Activated T-helper 17 cell treated with anti-CD3 and anti-CD28 coated beads, Interleukin-2, amount 50 U/mL, for 72 hours (primary cell): ENCODE measurements at regions not wholly inside any gene's neighbourhood (a gene's known extent, or its start where the extent isn't known, plus 50 kb on each side); places are given as distances from the start of the nearest gene placed in this dataset.

ENCODE experiments used
- ATAC-seq: fragments of 150-1000 bp; cut with Tn5 transposase; replicated peaks from 2 replicates; pipeline ENCODE4 v1.10.0; 2021; ENCODE audit warnings: mild to moderate bottlenecking, moderate library complexity
- H3K27ac Mint-ChIP-seq: one replicate; pipeline ENCODE4 v1.8.0; 2022; ENCODE audit warnings: mixed read lengths
- H3K27me3 Mint-ChIP-seq: one replicate; pipeline ENCODE4 v1.8.0; 2022; ENCODE audit warnings: mixed read lengths
- H3K36me3 Mint-ChIP-seq: one replicate; pipeline ENCODE4 v1.8.0; 2022; ENCODE audit warnings: low read depth, mild to moderate bottlenecking, mixed read lengths
- H3K4me1 Mint-ChIP-seq: one replicate; pipeline ENCODE4 v1.8.0; 2022; ENCODE audit warnings: mixed read lengths
- H3K4me3 Mint-ChIP-seq: one replicate; pipeline ENCODE4 v1.8.0; 2022; ENCODE audit warnings: mild to moderate bottlenecking, mixed read lengths
- H3K9me3 Mint-ChIP-seq: one replicate; pipeline ENCODE4 v1.8.0; 2022; ENCODE audit warnings: mixed read lengths

GRCh38 chr7:106417273-106417902 lies 132.6 kb upstream of the NAMPT start:
- peak; percentile 13 for ATAC-seq

GRCh38 chr7:106416430-106416829 lies 131.6 kb upstream of the NAMPT start:
- no peak for ATAC-seq
- H3K27ac Mint-ChIP-seq: no peak overlapping the region

More at GRCh38 chr7:106417273-106417902, 132.6 kb upstream of the NAMPT start:
- Mint-ChIP-seq H3K36me3 (no peaks in the 10 kb centered on the region), H3K27ac (peak overlapping the region; percentile 50), H3K27me3 (no peaks in the 10 kb centered on the region), H3K9me3 (peaks cover 7% of the 10 kb centered on the region), H3K4me3 (no peak overlapping the region), H3K4me1 (peaks cover 21% of the 10 kb centered on the region)

GRCh38 chr7:106415433-106415832 lies 130.7 kb upstream of the NAMPT start:
- peaks cover 13% of the 10 kb centered on the region for H3K27me3 Mint-ChIP-seq

More at GRCh38 chr7:106416430-106416829, 131.6 kb upstream of the NAMPT start:
- Mint-ChIP-seq H3K27me3 (peaks cover 5% of the 10 kb centered on the region), H3K4me3 (no peak overlapping the region), H3K4me1 (peaks cover 12% of the 10 kb centered on the region), H3K36me3 (no peaks in the 10 kb centered on the region), H3K9me3 (peaks cover 7% of the 10 kb centered on the region)

GRCh38 chr7:106413446-106413845 lies 128.7 kb upstream of the NAMPT start:
- Mint-ChIP-seq H3K27ac (no peak overlapping the region), H3K27me3 (peaks cover 17% of the 10 kb centered on the region), H3K36me3 (no peaks in the 10 kb centered on the region), H3K4me1 (no peaks in the 10 kb centered on the region), H3K4me3 (no peak overlapping the region), H3K9me3 (peaks cover 7% of the 10 kb centered on the region)
- no peak for ATAC-seq

More at GRCh38 chr7:106415433-106415832, 130.7 kb upstream of the NAMPT start:
- Mint-ChIP-seq H3K4me1 (peaks cover 9% of the 10 kb centered on the region), H3K36me3 (no peaks in the 10 kb centered on the region), H3K27ac (no peak overlapping the region), H3K9me3 (peaks cover 7% of the 10 kb centered on the region), H3K4me3 (no peak overlapping the region)
- no peak for ATAC-seq

GRCh38 chr7:106405697-106406141 lies 120.9 kb upstream of the NAMPT start:
- no peaks in the 10 kb centered on the region for H3K9me3 Mint-ChIP-seq

GRCh38 chr7:106402898-106403297 lies 118.1 kb upstream of the NAMPT start:
- ATAC-seq: no peak
- H3K9me3 Mint-ChIP-seq: no peaks in the 10 kb centered on the region

More at GRCh38 chr7:106405697-106406141, 120.9 kb upstream of the NAMPT start:
- peak overlapping the region; percentile 8 for H3K27ac Mint-ChIP-seq
- H3K4me3 Mint-ChIP-seq: peak overlapping the region; percentile 49
- peak; percentile 99 for ATAC-seq
- peaks cover 20% of the 10 kb centered on the region for H3K27me3 Mint-ChIP-seq
- H3K36me3 Mint-ChIP-seq: no peaks in the 10 kb centered on the region
- peaks cover 14% of the 10 kb centered on the region for H3K4me1 Mint-ChIP-seq

GRCh38 chr7:106400923-106401322 lies 116.1 kb upstream of the NAMPT start:
- no peak for ATAC-seq
- no peak overlapping the region for H3K27ac Mint-ChIP-seq
- H3K4me1 Mint-ChIP-seq: peaks cover 6% of the 10 kb centered on the region
- no peaks in the 10 kb centered on the region for H3K9me3 Mint-ChIP-seq
- H3K36me3 Mint-ChIP-seq: no peaks in the 10 kb centered on the region
- H3K4me3 Mint-ChIP-seq: no peak overlapping the region
- H3K27me3 Mint-ChIP-seq: peaks cover 25% of the 10 kb centered on the region

More at GRCh38 chr7:106402898-106403297, 118.1 kb upstream of the NAMPT start:
- H3K27me3 Mint-ChIP-seq: peaks cover 22% of the 10 kb centered on the region
- peaks cover 14% of the 10 kb centered on the region for H3K4me1 Mint-ChIP-seq
- H3K4me3 Mint-ChIP-seq: no peak overlapping the region
- H3K36me3 Mint-ChIP-seq: no peaks in the 10 kb centered on the region
- H3K27ac Mint-ChIP-seq: no peak overlapping the region

- no peak overlapping the region for H3K27ac Mint-ChIP-seq
- peaks cover 29% of the 10 kb centered on the region for H3K27me3 Mint-ChIP-seq
- no peaks in the 10 kb centered on the region for H3K36me3 Mint-ChIP-seq
- H3K4me1 Mint-ChIP-seq: peaks cover 4% of the 10 kb centered on the region
- no peak overlapping the region for H3K4me3 Mint-ChIP-seq
- no peak for ATAC-seq
- no peaks in the 10 kb centered on the region for H3K9me3 Mint-ChIP-seq
Observed at GRCh38 chr7:106398786-106399185, 114.0 kb upstream of the NAMPT start.

GRCh38 chr7:106397994-106398393 lies 113.2 kb upstream of the NAMPT start:
- peaks cover 24% of the 10 kb centered on the region for H3K27me3 Mint-ChIP-seq
- no peak overlapping the region for H3K4me3 Mint-ChIP-seq
- H3K9me3 Mint-ChIP-seq: no peaks in the 10 kb centered on the region
- peaks cover 4% of the 10 kb centered on the region for H3K4me1 Mint-ChIP-seq
- no peaks in the 10 kb centered on the region for H3K36me3 Mint-ChIP-seq
- no peak overlapping the region for H3K27ac Mint-ChIP-seq
- no peak for ATAC-seq

GRCh38 chr7:106394526-106394925 lies 109.7 kb upstream of the NAMPT start:
- Mint-ChIP-seq H3K4me3 (no peak overlapping the region), H3K36me3 (no peaks in the 10 kb centered on the region), H3K27ac (no peak overlapping the region), H3K4me1 (peaks cover 4% of the 10 kb centered on the region), H3K9me3 (no peaks in the 10 kb centered on the region), H3K27me3 (peaks cover 23% of the 10 kb centered on the region)
- ATAC-seq: no peak

- no peak for ATAC-seq
- Mint-ChIP-seq H3K9me3 (no peaks in the 10 kb centered on the region), H3K4me1 (peaks cover 4% of the 10 kb centered on the region), H3K27ac (no peak overlapping the region), H3K36me3 (no peaks in the 10 kb centered on the region), H3K27me3 (peaks cover 15% of the 10 kb centered on the region), H3K4me3 (no peak overlapping the region)
Observed at GRCh38 chr7:106393564-106394251, 108.9 kb upstream of the NAMPT start.

GRCh38 chr7:106392590-106392989 lies 107.8 kb upstream of the NAMPT start:
- ATAC-seq: peak; percentile 32
- no peaks in the 10 kb centered on the region for H3K9me3 Mint-ChIP-seq
- H3K27me3 Mint-ChIP-seq: peaks cover 15% of the 10 kb centered on the region
- H3K4me1 Mint-ChIP-seq: peaks cover 4% of the 10 kb centered on the region
- H3K4me3 Mint-ChIP-seq: no peak overlapping the region
- no peak overlapping the region for H3K27ac Mint-ChIP-seq
- H3K36me3 Mint-ChIP-seq: no peaks in the 10 kb centered on the region

GRCh38 chr7:106392144-106392543 lies 107.4 kb upstream of the NAMPT start:
- H3K27me3 Mint-ChIP-seq: peaks cover 15% of the 10 kb centered on the region
- H3K4me1 Mint-ChIP-seq: peaks cover 4% of the 10 kb centered on the region
- no peak overlapping the region for H3K27ac Mint-ChIP-seq
- no peak for ATAC-seq
- no peaks in the 10 kb centered on the region for H3K9me3 Mint-ChIP-seq
- no peaks in the 10 kb centered on the region for H3K36me3 Mint-ChIP-seq
- no peak overlapping the region for H3K4me3 Mint-ChIP-seq

- H3K36me3 Mint-ChIP-seq: no peaks in the 10 kb centered on the region
- H3K4me3 Mint-ChIP-seq: no peak overlapping the region
- no peaks in the 10 kb centered on the region for H3K4me1 Mint-ChIP-seq
- H3K27ac Mint-ChIP-seq: no peak overlapping the region
- no peak for ATAC-seq
- H3K9me3 Mint-ChIP-seq: no peaks in the 10 kb centered on the region
- no peaks in the 10 kb centered on the region for H3K27me3 Mint-ChIP-seq
Observed at GRCh38 chr7:106386958-106387357, 102.2 kb upstream of the NAMPT start.

- ATAC-seq: no peak
- Mint-ChIP-seq H3K4me3 (no peak overlapping the region), H3K36me3 (no peaks in the 10 kb centered on the region), H3K27me3 (no peaks in the 10 kb centered on the region), H3K4me1 (peaks cover 5% of the 10 kb centered on the region), H3K9me3 (no peaks in the 10 kb centered on the region), H3K27ac (no peak overlapping the region)
Observed at GRCh38 chr7:106384373-106384772, 99.6 kb upstream of the NAMPT start.
